ENCODE measurements at regions not wholly inside any gene's neighbourhood (a gene's known extent, or its start where the extent isn't known, plus 50 kb on each side); places are given as distances from the start of the nearest gene placed in this dataset.
"Not testable (repeated sequence)": the region's sequence is repeated elsewhere in the genome, so short reads cannot be mapped to it uniquely, and the experiment has no call there.

DNA sequence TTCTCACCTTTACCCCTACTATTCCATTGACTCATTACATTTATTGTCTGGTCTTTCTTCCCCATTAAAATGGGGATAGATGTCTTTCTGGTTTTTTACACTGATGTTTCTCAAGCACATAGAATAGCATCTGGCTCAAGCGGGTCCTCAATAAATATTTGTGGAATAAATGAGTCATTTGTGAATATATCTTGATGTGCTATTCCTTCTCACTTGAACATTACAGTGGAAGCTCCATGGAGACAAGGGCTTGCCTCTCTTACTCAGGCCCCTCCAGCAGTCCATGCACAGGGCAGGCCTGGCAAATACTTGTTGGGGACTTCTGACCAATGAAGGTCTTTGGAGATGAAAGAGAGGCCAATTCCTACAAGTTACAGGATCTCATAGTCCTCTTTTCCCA is 151.7 kb upstream of the TAS2R1 start:
- peaks cover 9% of the 10 kb centered on the region; the same call in 1 of the 2 replicates for H3K9me3 ChIP-seq (ENCODE audit: control insufficient read depth, insufficient read depth, low read depth, low read length)
- no peaks in the 10 kb centered on the region for H3K27me3 ChIP-seq (ENCODE audit: control insufficient read depth, insufficient read depth, low read length)
- H3K4me1 ChIP-seq (ENCODE audit: control insufficient read depth, insufficient read depth, low read length): peaks cover 5% of the 10 kb centered on the region
- H3K36me3 ChIP-seq (ENCODE audit: control insufficient read depth, insufficient read depth, low read length): no peaks in the 10 kb centered on the region
- no peak overlapping the region for H3K4me3 ChIP-seq (ENCODE audit: low read depth, low read length)
- H3K9ac ChIP-seq (ENCODE audit: low read length): no peak overlapping the region
- no peak overlapping the region for H3K27ac ChIP-seq (ENCODE audit: low read depth, low read length)

DNA sequence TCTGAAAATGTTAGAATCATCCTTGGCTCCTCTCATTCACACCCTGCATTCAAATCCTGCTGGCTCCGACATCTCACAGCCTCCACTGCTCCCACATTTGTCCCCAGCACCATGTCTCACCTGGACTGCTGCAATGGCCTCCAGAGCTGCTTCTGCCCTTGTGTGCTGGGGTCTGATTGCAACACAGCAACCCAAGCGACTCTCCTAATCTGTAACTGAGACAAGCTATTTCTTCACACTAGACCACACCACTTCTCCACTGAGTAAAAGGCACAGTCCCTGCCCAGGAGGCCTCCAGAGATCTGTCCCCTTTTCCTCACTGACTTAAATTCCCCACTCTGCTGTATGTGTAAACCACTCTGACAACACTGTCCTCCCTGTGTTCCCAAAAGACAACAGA is 151.1 kb upstream of the TAS2R1 start:
- Histone ChIP-seq H3K9ac (ENCODE audit: low read length) (no peak overlapping the region), H3K4me3 (ENCODE audit: low read depth, low read length) (no peak overlapping the region), H3K27ac (ENCODE audit: low read depth, low read length) (no peak overlapping the region), H3K9me3 (ENCODE audit: control insufficient read depth, insufficient read depth, low read depth, low read length) (peaks cover 9% of the 10 kb centered on the region; the same call in 1 of the 2 replicates), H3K36me3 (ENCODE audit: control insufficient read depth, insufficient read depth, low read length) (no peaks in the 10 kb centered on the region), H3K4me1 (ENCODE audit: control insufficient read depth, insufficient read depth, low read length) (peaks cover 5% of the 10 kb centered on the region), H3K27me3 (ENCODE audit: control insufficient read depth, insufficient read depth, low read length) (no peaks in the 10 kb centered on the region)

- no peak overlapping the region for H3K27ac ChIP-seq (ENCODE audit: low read depth, low read length)
- no peak overlapping the region for H3K4me3 ChIP-seq (ENCODE audit: low read depth, low read length)
- H3K9ac ChIP-seq (ENCODE audit: low read length): no peak overlapping the region
- H3K4me1 ChIP-seq (ENCODE audit: control insufficient read depth, insufficient read depth, low read length): peaks cover 5% of the 10 kb centered on the region
- H3K27me3 ChIP-seq (ENCODE audit: control insufficient read depth, insufficient read depth, low read length): no peaks in the 10 kb centered on the region
- peaks cover 9% of the 10 kb centered on the region; the same call in 1 of the 2 replicates for H3K9me3 ChIP-seq (ENCODE audit: control insufficient read depth, insufficient read depth, low read depth, low read length)
- H3K36me3 ChIP-seq (ENCODE audit: control insufficient read depth, insufficient read depth, low read length): no peaks in the 10 kb centered on the region
Observed at GRCh38 chr5:9780501-9780900, 150.3 kb upstream of the TAS2R1 start.

DNA sequence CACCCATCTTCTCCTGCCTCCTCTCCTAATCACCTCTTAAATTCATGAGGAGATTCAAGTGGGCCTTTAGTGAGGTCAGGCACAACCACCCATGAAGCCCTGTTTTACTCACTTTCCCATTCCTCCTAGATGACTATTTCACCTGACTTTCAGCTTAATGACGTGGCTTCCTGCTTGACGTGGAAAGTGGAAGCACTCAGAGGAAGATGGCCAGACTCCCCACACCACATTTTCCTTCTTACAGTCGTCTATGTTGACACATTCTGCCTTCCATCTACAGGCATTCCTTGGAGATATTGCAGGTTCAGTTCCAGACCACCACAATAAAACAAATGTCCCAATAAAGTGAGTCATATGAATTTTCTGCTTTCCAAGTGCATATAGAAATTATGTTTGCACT is 146.4 kb upstream of the TAS2R1 start:
- Histone ChIP-seq H3K36me3 (ENCODE audit: control insufficient read depth, insufficient read depth, low read length) (no peaks in the 10 kb centered on the region), H3K4me1 (ENCODE audit: control insufficient read depth, insufficient read depth, low read length) (no peaks in the 10 kb centered on the region), H3K9me3 (ENCODE audit: control insufficient read depth, insufficient read depth, low read depth, low read length) (peaks cover 9% of the 10 kb centered on the region; the same call in 1 of the 2 replicates), H3K9ac (ENCODE audit: low read length) (no peak overlapping the region), H3K27me3 (ENCODE audit: control insufficient read depth, insufficient read depth, low read length) (no peaks in the 10 kb centered on the region), H3K27ac (ENCODE audit: low read depth, low read length) (no peak overlapping the region), H3K4me3 (ENCODE audit: low read depth, low read length) (no peak overlapping the region)

- H3K36me3 ChIP-seq (ENCODE audit: control insufficient read depth, insufficient read depth, low read length): no peaks in the 10 kb centered on the region
- no peaks in the 10 kb centered on the region for H3K27me3 ChIP-seq (ENCODE audit: control insufficient read depth, insufficient read depth, low read length)
- H3K4me1 ChIP-seq (ENCODE audit: control insufficient read depth, insufficient read depth, low read length): no peaks in the 10 kb centered on the region
- H3K9ac ChIP-seq (ENCODE audit: low read length): no peak overlapping the region
- no peak overlapping the region for H3K4me3 ChIP-seq (ENCODE audit: low read depth, low read length)
- H3K27ac ChIP-seq (ENCODE audit: low read depth, low read length): no peak overlapping the region
- H3K9me3 ChIP-seq (ENCODE audit: control insufficient read depth, insufficient read depth, low read depth, low read length): peaks cover 8% of the 10 kb centered on the region; the same call in 1 of the 2 replicates
Observed at GRCh38 chr5:9775339-9775738, 145.2 kb upstream of the TAS2R1 start.

DNA sequence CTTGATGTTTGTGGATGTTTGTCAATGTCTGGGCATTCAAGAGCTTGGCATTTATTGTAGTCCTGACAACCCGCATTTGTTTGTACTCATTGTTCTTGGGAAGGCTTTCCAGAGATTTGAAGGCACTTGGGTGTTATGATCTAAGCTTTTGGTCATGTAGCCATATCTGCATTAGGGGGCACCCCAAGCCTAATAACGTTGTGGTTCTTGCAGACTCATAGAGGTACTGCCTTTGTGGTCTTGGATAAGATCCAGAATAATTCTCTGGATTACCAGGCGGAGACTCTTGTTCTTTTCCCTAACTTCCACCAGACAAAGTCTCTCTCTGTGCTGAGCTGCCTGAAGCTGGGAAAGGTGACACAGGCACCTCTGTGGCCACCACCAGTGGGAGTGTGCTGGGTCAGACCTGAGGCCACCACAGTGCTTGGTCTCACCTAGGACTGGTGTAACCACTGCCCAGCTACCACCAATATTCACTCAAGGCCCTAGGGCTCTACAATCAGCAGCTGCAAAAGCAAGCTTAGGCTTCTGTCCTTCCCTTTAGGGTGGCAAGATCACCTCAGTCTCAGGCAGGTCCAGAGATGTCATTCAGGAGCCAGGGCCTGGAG is 144.4 kb upstream of the TAS2R1 start:
- Histone ChIP-seq H3K27me3 (ENCODE audit: control insufficient read depth, insufficient read depth, low read length) (no peaks in the 10 kb centered on the region), H3K4me1 (ENCODE audit: control insufficient read depth, insufficient read depth, low read length) (no peaks in the 10 kb centered on the region), H3K4me3 (ENCODE audit: low read depth, low read length) (no peak overlapping the region), H3K36me3 (ENCODE audit: control insufficient read depth, insufficient read depth, low read length) (no peaks in the 10 kb centered on the region), H3K9ac (ENCODE audit: low read length) (no peak overlapping the region), H3K9me3 (ENCODE audit: control insufficient read depth, insufficient read depth, low read depth, low read length) (peaks cover 4% of the 10 kb centered on the region; the same call in 1 of the 2 replicates), H3K27ac (ENCODE audit: low read depth, low read length) (no peak overlapping the region)

- Histone ChIP-seq H3K36me3 (ENCODE audit: control insufficient read depth, insufficient read depth, low read length) (no peaks in the 10 kb centered on the region), H3K4me1 (ENCODE audit: control insufficient read depth, insufficient read depth, low read length) (no peaks in the 10 kb centered on the region), H3K9ac (ENCODE audit: low read length) (no peak overlapping the region), H3K27me3 (ENCODE audit: control insufficient read depth, insufficient read depth, low read length) (no peaks in the 10 kb centered on the region), H3K9me3 (ENCODE audit: control insufficient read depth, insufficient read depth, low read depth, low read length) (no peaks in the 10 kb centered on the region), H3K27ac (ENCODE audit: low read depth, low read length) (no peak overlapping the region), H3K4me3 (ENCODE audit: low read depth, low read length) (no peak overlapping the region)
Observed at GRCh38 chr5:9771079-9771478, 140.9 kb upstream of the TAS2R1 start.

- Histone ChIP-seq H3K9ac (ENCODE audit: low read length) (no peak overlapping the region), H3K27me3 (ENCODE audit: control insufficient read depth, insufficient read depth, low read length) (no peaks in the 10 kb centered on the region), H3K27ac (ENCODE audit: low read depth, low read length) (no peak overlapping the region), H3K4me1 (ENCODE audit: control insufficient read depth, insufficient read depth, low read length) (no peaks in the 10 kb centered on the region), H3K4me3 (ENCODE audit: low read depth, low read length) (no peak overlapping the region), H3K9me3 (ENCODE audit: control insufficient read depth, insufficient read depth, low read depth, low read length) (no peaks in the 10 kb centered on the region), H3K36me3 (ENCODE audit: control insufficient read depth, insufficient read depth, low read length) (no peaks in the 10 kb centered on the region)
Observed at GRCh38 chr5:9766581-9766980, 136.4 kb upstream of the TAS2R1 start.

- Histone ChIP-seq H3K36me3 (ENCODE audit: control insufficient read depth, insufficient read depth, low read length) (no peaks in the 10 kb centered on the region), H3K27me3 (ENCODE audit: control insufficient read depth, insufficient read depth, low read length) (no peaks in the 10 kb centered on the region), H3K27ac (ENCODE audit: low read depth, low read length) (no peak overlapping the region), H3K9ac (ENCODE audit: low read length) (no peak overlapping the region), H3K4me1 (ENCODE audit: control insufficient read depth, insufficient read depth, low read length) (no peaks in the 10 kb centered on the region), H3K4me3 (ENCODE audit: low read depth, low read length) (no peak overlapping the region), H3K9me3 (ENCODE audit: control insufficient read depth, insufficient read depth, low read depth, low read length) (no peaks in the 10 kb centered on the region)
Observed at GRCh38 chr5:9765419-9766140, 135.4 kb upstream of the TAS2R1 start.

GRCh38 chr5:9761706-9762105 is 131.6 kb upstream of the TAS2R1 start:
- Histone ChIP-seq H3K27me3 (ENCODE audit: control insufficient read depth, insufficient read depth, low read length) (no peaks in the 10 kb centered on the region), H3K9me3 (ENCODE audit: control insufficient read depth, insufficient read depth, low read depth, low read length) (no peaks in the 10 kb centered on the region), H3K4me3 (ENCODE audit: low read depth, low read length) (no peak overlapping the region), H3K36me3 (ENCODE audit: control insufficient read depth, insufficient read depth, low read length) (no peaks in the 10 kb centered on the region), H3K9ac (ENCODE audit: low read length) (no peak overlapping the region), H3K27ac (ENCODE audit: low read depth, low read length) (no peak overlapping the region), H3K4me1 (ENCODE audit: control insufficient read depth, insufficient read depth, low read length) (no peaks in the 10 kb centered on the region)

- not testable (repeated sequence) for H3K27me3 ChIP-seq (ENCODE audit: control insufficient read depth, insufficient read depth, low read length); H3K4me3 ChIP-seq (ENCODE audit: low read depth, low read length); H3K27ac ChIP-seq (ENCODE audit: low read depth, low read length); H3K9ac ChIP-seq (ENCODE audit: low read length); H3K4me1 ChIP-seq (ENCODE audit: control insufficient read depth, insufficient read depth, low read length); H3K36me3 ChIP-seq (ENCODE audit: control insufficient read depth, insufficient read depth, low read length); H3K9me3 ChIP-seq (ENCODE audit: control insufficient read depth, insufficient read depth, low read depth, low read length)
Observed at GRCh38 chr5:9752670-9753069, 122.5 kb upstream of the TAS2R1 start.

Data from HUES6 (cell line).